ENCODE measurements at regions not wholly inside any gene's neighbourhood (a gene's known extent, or its start where the extent isn't known, plus 50 kb on each side); places are given as distances from the start of the nearest gene placed in this dataset.

GRCh38 chr1:177338376-177338775 is 167.6 kb downstream of the BRINP2 start:
- no peak for TF ChIP-seq POLR2A (IDR thresholded peaks at IDR 0.05)
- TF ChIP-seq, protein P1, sequence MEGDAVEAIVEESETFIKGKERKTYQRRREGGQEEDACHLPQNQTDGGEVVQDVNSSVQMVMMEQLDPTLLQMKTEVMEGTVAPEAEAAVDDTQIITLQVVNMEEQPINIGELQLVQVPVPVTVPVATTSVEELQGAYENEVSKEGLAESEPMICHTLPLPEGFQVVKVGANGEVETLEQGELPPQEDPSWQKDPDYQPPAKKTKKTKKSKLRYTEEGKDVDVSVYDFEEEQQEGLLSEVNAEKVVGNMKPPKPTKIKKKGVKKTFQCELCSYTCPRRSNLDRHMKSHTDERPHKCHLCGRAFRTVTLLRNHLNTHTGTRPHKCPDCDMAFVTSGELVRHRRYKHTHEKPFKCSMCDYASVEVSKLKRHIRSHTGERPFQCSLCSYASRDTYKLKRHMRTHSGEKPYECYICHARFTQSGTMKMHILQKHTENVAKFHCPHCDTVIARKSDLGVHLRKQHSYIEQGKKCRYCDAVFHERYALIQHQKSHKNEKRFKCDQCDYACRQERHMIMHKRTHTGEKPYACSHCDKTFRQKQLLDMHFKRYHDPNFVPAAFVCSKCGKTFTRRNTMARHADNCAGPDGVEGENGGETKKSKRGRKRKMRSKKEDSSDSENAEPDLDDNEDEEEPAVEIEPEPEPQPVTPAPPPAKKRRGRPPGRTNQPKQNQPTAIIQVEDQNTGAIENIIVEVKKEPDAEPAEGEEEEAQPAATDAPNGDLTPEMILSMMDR (IDR thresholded peaks at IDR 0.05): no peak
